ENCODE measurements at regions not wholly inside any gene's neighbourhood (a gene's known extent, or its start where the extent isn't known, plus 50 kb on each side); places are given as distances from the start of the nearest gene placed in this dataset.

DNA sequence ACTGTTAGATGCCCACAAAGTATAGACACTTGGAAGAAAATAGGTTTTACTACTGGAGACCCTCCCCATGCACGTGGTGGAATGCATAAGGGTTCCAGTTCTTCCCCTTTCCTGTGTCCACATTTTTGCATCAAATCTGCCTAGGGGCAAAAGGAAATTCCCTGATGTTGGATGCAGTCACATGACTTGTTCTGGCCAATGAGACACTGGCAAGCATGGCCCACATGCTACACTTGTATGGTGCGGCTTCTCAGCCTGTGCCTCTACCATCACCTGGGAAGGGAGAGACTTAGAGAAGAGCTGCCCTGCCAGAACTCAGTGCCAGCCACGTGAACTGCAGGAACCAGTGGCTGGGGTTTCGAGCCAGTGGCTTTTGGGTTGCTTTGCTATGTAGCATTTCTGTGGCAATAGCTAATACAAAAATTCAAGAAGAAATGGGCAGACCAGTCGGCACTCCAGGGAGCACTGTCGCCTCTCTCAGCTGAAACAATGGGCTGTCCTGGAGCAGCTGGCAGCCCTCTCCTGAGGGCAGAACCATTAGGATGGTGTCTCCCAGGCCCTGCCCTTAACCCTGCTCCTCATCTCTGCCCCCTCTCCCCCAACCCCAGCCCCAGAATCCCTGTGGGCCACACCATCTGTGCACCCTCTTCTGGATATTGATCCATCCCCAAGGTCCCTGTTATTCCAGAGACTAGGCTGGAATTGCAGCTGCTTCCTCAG is 634.0 kb downstream of the UQCRFS1 start:
- no peaks in the 10 kb centered on the region for H3K9me3 ChIP-seq
- no peaks in the 10 kb centered on the region for H3K36me3 ChIP-seq
- H3K27me3 ChIP-seq = peaks cover 0 to 5% (median 0%) of the 10 kb centered on the region in 9 donors
- DNase-seq = no peak
- WGBS, 4 donors = 71 to 83% (median 80%) methylated on average over 6 of the region's 6 CpGs
- no peak overlapping the region for H3K27ac ChIP-seq
- H3K4me3 ChIP-seq = no peak overlapping the region
- no peak for TF ChIP-seq POLR2A (IDR thresholded peaks at IDR 0.05)
- TF ChIP-seq, protein P1, sequence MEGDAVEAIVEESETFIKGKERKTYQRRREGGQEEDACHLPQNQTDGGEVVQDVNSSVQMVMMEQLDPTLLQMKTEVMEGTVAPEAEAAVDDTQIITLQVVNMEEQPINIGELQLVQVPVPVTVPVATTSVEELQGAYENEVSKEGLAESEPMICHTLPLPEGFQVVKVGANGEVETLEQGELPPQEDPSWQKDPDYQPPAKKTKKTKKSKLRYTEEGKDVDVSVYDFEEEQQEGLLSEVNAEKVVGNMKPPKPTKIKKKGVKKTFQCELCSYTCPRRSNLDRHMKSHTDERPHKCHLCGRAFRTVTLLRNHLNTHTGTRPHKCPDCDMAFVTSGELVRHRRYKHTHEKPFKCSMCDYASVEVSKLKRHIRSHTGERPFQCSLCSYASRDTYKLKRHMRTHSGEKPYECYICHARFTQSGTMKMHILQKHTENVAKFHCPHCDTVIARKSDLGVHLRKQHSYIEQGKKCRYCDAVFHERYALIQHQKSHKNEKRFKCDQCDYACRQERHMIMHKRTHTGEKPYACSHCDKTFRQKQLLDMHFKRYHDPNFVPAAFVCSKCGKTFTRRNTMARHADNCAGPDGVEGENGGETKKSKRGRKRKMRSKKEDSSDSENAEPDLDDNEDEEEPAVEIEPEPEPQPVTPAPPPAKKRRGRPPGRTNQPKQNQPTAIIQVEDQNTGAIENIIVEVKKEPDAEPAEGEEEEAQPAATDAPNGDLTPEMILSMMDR (IDR thresholded peaks at IDR 0.05) = no peak
- intact Hi-C loops (cut with DNase I) = no loop called here
- no peak for ATAC-seq
- H3K4me1 ChIP-seq = no peaks in the 10 kb centered on the region

DNA sequence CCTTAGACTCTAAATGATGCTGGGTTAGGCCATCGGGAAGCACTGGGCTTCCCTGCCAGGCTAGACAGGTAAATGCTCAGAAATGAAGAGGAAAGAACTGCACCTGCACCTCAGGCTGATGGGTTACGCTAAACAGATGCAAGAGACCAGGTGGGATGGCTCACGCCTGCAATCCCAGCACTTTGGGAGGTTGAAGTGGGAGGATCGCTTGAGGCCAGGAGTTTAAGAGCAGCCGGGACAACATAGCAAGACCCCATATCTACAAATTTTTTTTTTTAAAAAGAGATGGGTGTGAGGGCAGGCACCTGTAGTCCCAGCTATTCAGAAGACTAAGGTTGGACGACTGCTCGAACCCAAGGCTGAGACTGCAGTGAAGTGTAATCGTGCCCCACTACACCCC is 634.7 kb downstream of the UQCRFS1 start:
- intact Hi-C loops (cut with DNase I) = no loop called here
- no peak for TF ChIP-seq POLR2A (IDR thresholded peaks at IDR 0.05)
- TF ChIP-seq, protein P1 (IDR thresholded peaks at IDR 0.05) = no peak
- Histone ChIP-seq H3K27ac (no peak overlapping the region), H3K4me3 (no peak overlapping the region), H3K27me3 (peaks cover 0 to 5% (median 0%) of the 10 kb centered on the region in 9 donors), H3K4me1 (no peaks in the 10 kb centered on the region), H3K36me3 (no peaks in the 10 kb centered on the region), H3K9me3 (no peaks in the 10 kb centered on the region)
- DNase-seq (no peak), ATAC-seq (no peak)
- WGBS, 4 donors = 82 to 91% (median 86%) methylated on average over 8 of the region's 8 CpGs

DNA sequence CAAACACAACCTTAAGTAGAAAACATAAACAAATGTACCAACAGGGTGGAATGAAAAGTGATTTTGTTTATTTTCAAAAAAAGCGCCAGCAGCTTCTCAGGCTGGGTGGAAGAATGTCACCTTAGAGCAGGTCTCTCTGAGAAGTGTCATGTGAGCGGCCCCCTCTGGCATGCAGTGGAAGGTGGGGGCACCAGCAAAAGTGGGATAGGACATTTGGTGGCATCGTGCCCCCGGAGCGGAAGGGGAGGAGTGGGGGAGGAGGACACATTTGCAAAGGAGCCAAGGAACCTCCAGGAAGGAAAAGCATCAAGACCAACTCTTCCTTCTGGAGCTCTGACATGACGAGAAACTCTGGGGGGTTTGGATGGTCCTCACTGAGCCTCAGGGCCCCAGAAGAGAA is 635.3 kb downstream of the UQCRFS1 start:
- H3K36me3 ChIP-seq = no peaks in the 10 kb centered on the region
- H3K27ac ChIP-seq = no peak overlapping the region
- no peak for DNase-seq
- H3K4me3 ChIP-seq = no peak overlapping the region
- no peaks in the 10 kb centered on the region for H3K4me1 ChIP-seq
- intact Hi-C loops (cut with DNase I) = no loop called here
- peaks cover 0 to 5% (median 0%) of the 10 kb centered on the region in 9 donors for H3K27me3 ChIP-seq
- 71 to 78% (median 77%) methylated on average over 6 of the region's 6 CpGs for WGBS, 4 donors
- H3K9me3 ChIP-seq = no peaks in the 10 kb centered on the region
- no peak for TF ChIP-seq POLR2A (IDR thresholded peaks at IDR 0.05)
- TF ChIP-seq, protein P1 (IDR thresholded peaks at IDR 0.05) = no peak
- no peak for ATAC-seq

DNA sequence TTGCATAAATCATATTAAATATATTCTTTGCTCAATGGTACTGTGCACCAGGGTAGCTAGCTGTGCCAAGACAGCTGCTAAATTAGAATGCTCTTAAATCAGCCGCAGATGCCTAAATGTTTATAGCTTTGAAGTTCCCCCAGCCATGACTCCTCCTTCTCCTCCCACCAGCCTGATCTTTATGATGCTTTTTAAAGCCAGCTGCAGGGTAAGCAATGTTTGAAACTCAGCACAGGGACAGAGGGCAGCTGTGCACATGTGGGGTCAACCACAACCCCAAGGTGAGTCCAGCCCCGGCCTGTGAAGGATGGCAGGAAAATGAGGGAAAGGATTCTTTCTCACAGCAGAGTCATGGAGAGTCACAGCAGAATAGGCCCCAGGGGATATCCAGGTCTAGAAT is 635.7 kb downstream of the UQCRFS1 start:
- Histone ChIP-seq H3K4me3 (no peak overlapping the region), H3K4me1 (no peaks in the 10 kb centered on the region), H3K36me3 (no peaks in the 10 kb centered on the region), H3K27ac (no peak overlapping the region), H3K27me3 (peaks cover 0 to 5% (median 0%) of the 10 kb centered on the region in 9 donors), H3K9me3 (no peaks in the 10 kb centered on the region)
- ATAC-seq (no peak), DNase-seq (no peak)
- WGBS, 4 donors = 70 to 79% (median 76%) methylated on average over 2 of the region's 2 CpGs
- intact Hi-C loops (cut with DNase I) = no loop called here
- TF ChIP-seq, protein P1 (IDR thresholded peaks at IDR 0.05) = no peak
- TF ChIP-seq POLR2A (IDR thresholded peaks at IDR 0.05) = no peak

Measured in heart left ventricle (tissue), 16 donors.